CD14-positive monocyte (primary cell): ENCODE measurements at regions not wholly inside any gene's neighbourhood (a gene's known extent, or its start where the extent isn't known, plus 50 kb on each side); places are given as distances from the start of the nearest gene placed in this dataset.

Experiments used
- DNase-seq, 3 donors: peaks; one replicate each; pipeline ENCODE4 v3.0.0-alpha.2; 2011 to 2022
- H2AFZ ChIP-seq: 2 replicates; pipeline ENCODE4 v1.6.0; 2012; ENCODE audit warnings: mild to moderate bottlenecking, low read depth, low read length, inconsistent platforms; ENCODE audit not compliant: insufficient read depth, poor library complexity, severe bottlenecking
- H3K27ac ChIP-seq, 2 donors: 1 replicate in 1 of 2; 2 replicates in 1 of 2; pipeline ENCODE4 v1.5.1; 2012 to 2013; ENCODE audit warnings: low read length in 2 of 2, control low read depth in 1 of 2, inconsistent platforms in 1 of 2, low read depth in 1 of 2, mild to moderate bottlenecking in 1 of 2
- H3K27me3 ChIP-seq, 2 donors: one replicate each; pipeline versions ENCODE4 v1.6.0 to v1.6.1; 2011 to 2013; ENCODE audit warnings: low read length in 2 of 2; ENCODE audit not compliant: control insufficient read depth in 2 of 2, insufficient read depth in 2 of 2
- H3K36me3 ChIP-seq, 2 donors: replicated peaks in 1 of 2; 1 replicate in 1 of 2; 2 replicates in 1 of 2; pipeline versions ENCODE4 v1.5.1 to v1.6.1; 2012 to 2013; ENCODE audit warnings: low read length in 2 of 2, control low read depth in 1 of 2, inconsistent platforms in 1 of 2, mild to moderate bottlenecking in 1 of 2; ENCODE audit not compliant: insufficient read depth in 2 of 2, control insufficient read depth in 1 of 2
- H3K4me1 ChIP-seq, 2 donors: 1 replicate in 1 of 2; 2 replicates in 1 of 2; pipeline versions ENCODE4 v1.5.1 to v1.6.1; 2012 to 2013; ENCODE audit warnings: low read length in 2 of 2, control low read depth in 1 of 2, inconsistent platforms in 1 of 2, mild to moderate bottlenecking in 1 of 2, moderate library complexity in 1 of 2; ENCODE audit not compliant: insufficient read depth in 2 of 2, control insufficient read depth in 1 of 2
- H3K4me2 ChIP-seq: replicated peaks from 2 replicates; pipeline ENCODE3; 2012; ENCODE audit warnings: low read length, moderate library complexity, mild to moderate bottlenecking; ENCODE audit not compliant: poor library complexity, severe bottlenecking; ENCODE audit errors: extremely low read depth
- H3K4me3 ChIP-seq, 3 experiments: fragments of 200-600 bp in 1 of 3; sonication (generic) in 1 of 3; replicated peaks in 1 of 3; 1 replicate in 2 of 3; 2 replicates in 1 of 3; pipeline ENCODE4 v1.5.1; 2011 to 2013; ENCODE audit warnings: low read length in 3 of 3, mild to moderate bottlenecking in 3 of 3, control low read depth in 2 of 3, low read depth in 2 of 3, inconsistent platforms in 1 of 3, moderate library complexity in 1 of 3
- H3K79me2 ChIP-seq: 2 replicates; pipeline ENCODE4 v1.6.0; 2012; ENCODE audit warnings: mild to moderate bottlenecking, control low read depth, inconsistent platforms, low read length, moderate library complexity; ENCODE audit not compliant: insufficient read depth
- H3K9ac ChIP-seq: 2 replicates; pipeline ENCODE4 v1.6.0; 2017; ENCODE audit warnings: low read length, mild to moderate bottlenecking; ENCODE audit not compliant: insufficient read depth, poor library complexity, severe bottlenecking
- H3K9me3 ChIP-seq, 2 donors: replicated peaks in 1 of 2; 1 replicate in 1 of 2; 2 replicates in 1 of 2; pipeline versions ENCODE4 v1.5.1 to v1.6.1; 2012 to 2013; ENCODE audit warnings: low read length in 2 of 2, control low read depth in 1 of 2; ENCODE audit not compliant: control insufficient read depth in 1 of 2, insufficient read depth in 1 of 2
- H4K20me1 ChIP-seq: 2 replicates; pipeline ENCODE4 v1.6.0; 2012; ENCODE audit warnings: mild to moderate bottlenecking, low read length, control low read depth, moderate library complexity; ENCODE audit not compliant: insufficient read depth
- H3K27ac Mint-ChIP-seq, 7 donors: one replicate each; pipeline ENCODE4 v1.8.0; 2020; ENCODE audit warnings: mild to moderate bottlenecking in 7 of 7, mixed read lengths in 7 of 7, moderate library complexity in 6 of 7, inconsistent platforms in 2 of 7
- H3K27me3 Mint-ChIP-seq, 3 donors: one replicate each; pipeline ENCODE4 v1.8.0; 2021 to 2022; ENCODE audit warnings: low read depth in 3 of 3, mild to moderate bottlenecking in 3 of 3, mixed read lengths in 3 of 3, moderate library complexity in 3 of 3, inconsistent platforms in 1 of 3
- H3K36me3 Mint-ChIP-seq, 2 donors: one replicate each; pipeline ENCODE4 v1.8.0; 2020; ENCODE audit warnings: mixed read lengths in 2 of 2, inconsistent platforms in 1 of 2, mild to moderate bottlenecking in 1 of 2
- H3K4me1 Mint-ChIP-seq: one replicate; pipeline ENCODE4 v1.8.0; 2020; ENCODE audit warnings: mild to moderate bottlenecking, mixed read lengths
- H3K4me3 Mint-ChIP-seq, 2 donors: one replicate each; pipeline ENCODE4 v1.8.0; 2020; ENCODE audit warnings: mild to moderate bottlenecking in 2 of 2, mixed read lengths in 2 of 2, moderate library complexity in 1 of 2
- H3K9me3 Mint-ChIP-seq, 7 donors: one replicate each; pipeline ENCODE4 v1.8.0; 2020 to 2022; ENCODE audit warnings: mixed read lengths in 7 of 7, mild to moderate bottlenecking in 6 of 7, moderate library complexity in 6 of 7, inconsistent platforms in 2 of 7
- CTCF ChIP-seq: fragments of 200-600 bp; IDR thresholded peaks from one replicate; pipeline ENCODE4 v1.8.0; 2022; ENCODE audit warnings: antibody characterized with exemption, mild to moderate bottlenecking
- WGBS: methylation state at CpG from one replicate; pipeline ENCODE4 v1.1.5; 2013; ENCODE audit warnings: missing lambda C conversion rate; ENCODE audit not compliant: insufficient coverage; 5-methylcytosine and 5-hydroxymethylcytosine counted together
- intact Hi-C, 2 donors: fragments of 100-400 bp; cut with micrococcal nuclease; formaldehyde crosslinking; loops; one replicate each; pipeline versions ENCODE4 v1.15.0 to v1.15.1; 2023

- Mint-ChIP-seq H3K9me3 (peaks cover 0 to 3% (median 2%) of the 10 kb centered on the region in 7 donors), H3K27me3 (peaks cover 0 to 5% (median 2%) of the 10 kb centered on the region in 3 donors), H3K27ac (no peak overlapping the region), H3K36me3 (no peaks in the 10 kb centered on the region), H3K4me3 (no peak overlapping the region), H3K4me1 (no peaks in the 10 kb centered on the region)
- Histone ChIP-seq H3K4me3 (no peak overlapping the region), H4K20me1 (no peaks in the 10 kb centered on the region), H3K27ac (no peak overlapping the region), H3K9me3 (no peaks in the 10 kb centered on the region), H3K4me2 (no peak overlapping the region), H3K9ac (no peak overlapping the region), H2AFZ (no peak overlapping the region), H3K27me3 (no peaks in the 10 kb centered on the region), H3K36me3 (no peaks in the 10 kb centered on the region), H3K4me1 (no peaks in the 10 kb centered on the region), H3K79me2 (no peaks in the 10 kb centered on the region)
- no CpG with 5 or more reads among the region's 7 CpGs for WGBS
- intact Hi-C loops = no loop called here
- no peak for TF ChIP-seq CTCF
- DNase-seq = no peak
These were observed 92.5 kb upstream of the CD55 start for GRCh38 chr1:207228987-207229386.

GRCh38 chr1:207230441-207230840 lies 91.0 kb upstream of the CD55 start:
- Histone ChIP-seq H3K36me3 (no peaks in the 10 kb centered on the region), H3K27ac (no peak overlapping the region), H3K4me3 (no peak overlapping the region), H3K4me1 (no peaks in the 10 kb centered on the region), H4K20me1 (no peaks in the 10 kb centered on the region), H3K27me3 (no peaks in the 10 kb centered on the region), H3K4me2 (no peak overlapping the region), H2AFZ (no peak overlapping the region), H3K9ac (no peak overlapping the region), H3K9me3 (no peaks in the 10 kb centered on the region), H3K79me2 (no peaks in the 10 kb centered on the region)
- H3K36me3 Mint-ChIP-seq = no peaks in the 10 kb centered on the region
- intact Hi-C loops = no loop called here
- TF ChIP-seq CTCF = no peak
- H3K4me1 Mint-ChIP-seq = no peaks in the 10 kb centered on the region
- WGBS = 100% methylated on average over 1 of the region's 4 CpGs
- no peak overlapping the region for H3K27ac Mint-ChIP-seq
- peaks cover 0 to 3% (median 2%) of the 10 kb centered on the region in 7 donors for H3K9me3 Mint-ChIP-seq
- peaks cover 0 to 5% (median 2%) of the 10 kb centered on the region in 3 donors for H3K27me3 Mint-ChIP-seq
- no peak for DNase-seq
- H3K4me3 Mint-ChIP-seq = no peak overlapping the region
